ENCODE measurements at regions not wholly inside any gene's neighbourhood (a gene's known extent, or its start where the extent isn't known, plus 50 kb on each side); places are given as distances from the start of the nearest gene placed in this dataset.
"Not testable (repeated sequence)": the region's sequence is repeated elsewhere in the genome, so short reads cannot be mapped to it uniquely, and the experiment has no call there.

- DNase-seq = no peak
Observed at GRCh38 chr6:6483733-6484132, 104.8 kb upstream of the LY86 start.

DNA sequence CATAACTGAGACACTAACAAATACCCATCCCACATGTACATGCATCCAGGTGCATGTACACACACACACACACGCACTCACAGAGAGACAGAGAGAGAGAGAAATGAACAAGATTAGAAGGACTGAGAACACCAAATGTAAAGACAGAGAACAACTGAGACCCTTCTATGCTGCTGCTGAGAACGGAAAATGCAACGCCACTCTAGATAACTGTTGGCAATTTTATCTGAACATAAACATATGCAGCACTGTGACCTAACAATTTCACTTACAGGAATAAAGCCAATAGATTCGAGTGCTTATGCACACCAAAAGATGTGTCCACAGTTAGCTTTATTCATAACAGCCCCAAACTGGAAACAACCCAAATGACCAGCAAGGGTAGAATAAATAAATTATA is 103.8 kb upstream of the LY86 start:
- DNase-seq = no peak

GRCh38 chr6:6486595-6486994 is 101.9 kb upstream of the LY86 start:
- DNase-seq = no peak

GRCh38 chr6:6491761-6492160 is 96.8 kb upstream of the LY86 start:
- no peak for DNase-seq

- DNase-seq = no peak
Observed at GRCh38 chr6:6492675-6493074, 95.8 kb upstream of the LY86 start.

- not testable (repeated sequence) for DNase-seq
Observed at GRCh38 chr6:6494139-6494538, 94.4 kb upstream of the LY86 start.

- peak; percentile 67 for DNase-seq
Observed at GRCh38 chr6:6494677-6495076, 93.8 kb upstream of the LY86 start.

DNA sequence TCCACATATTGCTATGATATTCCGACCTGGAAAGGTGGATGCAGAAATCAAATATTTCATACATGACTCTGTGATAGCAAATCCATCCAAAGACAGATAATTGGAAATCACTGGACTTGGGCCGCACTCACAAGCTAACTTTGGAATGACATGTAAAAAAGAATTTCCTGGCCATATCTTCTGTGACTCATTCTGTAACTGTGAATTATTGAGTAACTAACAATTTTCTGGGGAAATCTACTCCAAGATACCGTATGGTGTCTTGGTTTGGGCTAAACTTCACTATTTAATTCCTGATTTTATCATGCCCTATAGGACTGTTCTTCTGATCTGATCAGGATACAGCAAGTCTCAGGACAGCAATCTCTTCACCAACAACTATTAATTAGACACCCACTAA is 92.7 kb upstream of the LY86 start:
- no peak for DNase-seq

DNA sequence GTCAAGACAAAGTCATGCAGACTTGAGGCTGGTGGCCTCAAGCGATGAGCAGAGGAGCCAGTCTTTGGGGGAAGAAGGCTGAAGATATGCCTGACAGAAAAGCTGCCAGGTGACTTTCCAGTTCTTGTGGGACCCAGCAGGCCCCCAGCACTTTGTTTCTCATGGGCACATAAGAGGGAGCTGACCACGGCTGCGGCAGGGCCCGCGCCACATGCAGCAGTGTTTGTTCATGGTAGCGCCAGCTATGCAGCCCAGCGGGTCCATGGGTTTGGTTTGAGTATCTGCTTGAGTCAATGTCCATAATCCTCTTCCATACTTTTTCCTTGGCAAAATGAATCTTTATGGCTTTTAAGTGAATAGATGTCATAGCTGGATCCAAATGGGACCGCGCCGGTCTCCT is 91.0 kb upstream of the LY86 start:
- no peak for DNase-seq

DNA sequence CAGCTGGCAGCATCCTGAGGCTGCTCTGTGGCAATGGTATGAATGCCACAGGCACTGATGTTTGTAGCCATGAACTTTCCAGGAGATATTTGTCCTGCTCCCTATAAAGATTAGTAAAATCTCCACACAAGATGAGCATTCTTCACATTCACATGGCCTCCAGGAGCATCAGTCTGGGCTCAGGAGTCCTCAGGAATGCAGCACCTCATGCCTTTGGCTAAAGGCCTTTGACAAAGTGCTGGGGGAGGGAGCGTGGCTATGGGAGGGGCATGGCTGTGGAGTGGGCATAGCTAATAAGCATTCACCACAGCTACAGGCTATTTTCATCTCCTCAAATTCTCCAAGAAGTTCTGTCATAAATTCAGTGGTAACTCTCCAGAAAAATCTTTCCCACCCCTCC is 90.5 kb upstream of the LY86 start:
- no peak for DNase-seq

DNA sequence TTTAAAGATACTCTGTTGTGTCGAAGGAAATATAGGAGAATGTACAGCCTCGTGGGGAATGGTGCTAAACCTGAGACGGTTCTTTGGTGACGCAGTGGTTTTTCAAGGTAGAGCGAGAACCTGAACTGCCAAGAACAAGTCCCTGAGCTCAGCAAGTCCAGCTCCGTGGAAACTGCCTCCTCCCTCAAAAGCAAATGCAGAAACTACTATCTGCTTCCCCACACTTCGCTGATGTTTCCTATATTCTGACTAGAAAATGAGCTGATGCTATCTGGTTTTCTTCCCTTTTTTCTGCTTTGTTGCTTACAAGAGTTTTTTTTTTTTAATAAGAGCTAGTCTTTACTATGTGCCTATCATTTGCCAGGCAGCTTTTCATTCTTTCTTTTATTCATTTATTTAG is 85.3 kb upstream of the LY86 start:
- DNase-seq = no peak

- DNase-seq = no peak
Observed at GRCh38 chr6:6505111-6505510, 83.4 kb upstream of the LY86 start.

GRCh38 chr6:6508643-6509042 is 79.9 kb upstream of the LY86 start:
- no peak for DNase-seq

- DNase-seq = no peak
Observed at GRCh38 chr6:6509284-6509683, 79.2 kb upstream of the LY86 start.

- no peak for DNase-seq
Observed at GRCh38 chr6:6512711-6513110, 75.8 kb upstream of the LY86 start.

DNA sequence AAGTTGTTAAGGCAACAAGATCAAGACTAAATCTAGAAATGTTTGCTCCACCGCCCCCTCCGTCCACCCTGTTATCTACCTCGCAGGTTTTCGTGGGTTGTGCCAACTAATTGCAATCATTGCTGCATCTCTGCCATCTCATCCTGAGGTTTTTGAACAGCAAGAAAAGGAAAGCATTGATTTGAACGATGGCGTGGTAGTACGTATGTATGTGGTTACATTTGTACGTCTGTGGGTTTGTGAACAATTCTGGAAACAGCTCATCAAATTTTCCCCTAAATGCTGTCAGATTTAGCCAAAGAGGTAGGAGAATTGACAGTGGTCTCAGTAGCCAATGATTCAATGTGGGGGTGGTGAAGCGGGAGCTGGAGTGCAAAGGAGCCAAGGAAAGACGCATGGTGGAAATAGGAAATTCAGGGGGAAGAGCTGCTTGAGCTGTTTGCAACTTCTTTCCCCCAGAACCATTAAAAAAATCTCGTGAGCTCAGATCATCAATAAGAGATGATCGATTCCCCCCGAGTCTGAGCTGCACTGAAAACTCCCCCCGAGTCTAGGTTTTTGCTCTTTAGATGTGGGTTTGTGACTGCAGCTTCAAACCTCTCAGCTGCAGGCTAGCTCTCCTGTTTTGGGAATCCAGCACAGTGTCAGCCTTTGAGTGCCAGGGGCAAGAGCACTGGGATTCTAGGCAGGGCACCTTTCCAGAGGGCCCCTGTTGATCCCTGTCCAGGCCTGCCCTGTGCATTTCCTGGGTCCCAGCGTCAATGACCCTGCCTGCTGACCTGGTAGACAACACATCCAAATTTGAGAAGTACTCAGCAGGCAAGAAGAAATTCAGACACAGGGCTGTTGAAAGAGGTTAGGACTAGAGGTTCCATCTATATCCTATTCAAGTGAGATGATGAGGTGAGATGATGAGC is 72.6 kb upstream of the LY86 start:
- DNase-seq = peak; percentile 74

- no peak for DNase-seq
Observed at GRCh38 chr6:6516666-6517458, 71.7 kb upstream of the LY86 start.

DNA sequence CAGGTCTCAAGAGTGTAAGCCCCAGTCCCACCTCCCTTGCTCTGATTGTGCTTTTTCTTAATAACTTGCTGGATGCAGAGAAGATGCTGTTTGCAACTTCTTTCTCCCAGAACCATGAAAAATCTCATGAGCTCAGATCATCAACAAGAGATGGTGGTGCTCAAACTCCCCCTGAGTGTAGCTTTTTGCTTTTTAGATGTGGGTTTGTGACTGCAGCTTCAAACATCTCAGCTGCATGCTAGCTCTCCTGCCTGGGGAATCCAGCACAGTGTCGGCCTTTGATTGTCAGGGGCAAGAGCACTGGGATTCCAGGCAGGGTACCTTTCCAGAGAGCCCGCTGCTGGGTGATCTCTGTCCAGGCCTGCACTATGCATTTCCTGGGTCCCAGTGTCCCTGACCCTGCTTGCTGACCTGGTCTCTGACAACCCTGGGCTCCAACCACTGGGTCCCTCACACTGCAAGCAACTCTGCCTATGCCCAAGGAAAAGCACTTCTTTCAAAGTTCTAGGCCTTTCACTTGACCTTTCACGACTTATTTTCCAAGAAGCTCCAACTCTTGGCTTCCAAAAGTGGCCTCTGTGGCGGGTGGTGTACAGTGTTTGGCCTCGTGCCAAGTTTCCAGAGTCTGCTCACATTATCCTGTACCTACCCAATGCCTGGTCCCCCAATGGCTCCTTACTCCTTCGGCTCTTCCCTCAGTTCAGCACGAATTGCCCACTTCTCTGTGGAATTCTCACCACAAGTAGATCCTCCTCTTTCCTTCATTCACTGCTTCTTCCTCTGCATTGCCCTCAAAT is 69.7 kb upstream of the LY86 start:
- no peak for DNase-seq

DNA sequence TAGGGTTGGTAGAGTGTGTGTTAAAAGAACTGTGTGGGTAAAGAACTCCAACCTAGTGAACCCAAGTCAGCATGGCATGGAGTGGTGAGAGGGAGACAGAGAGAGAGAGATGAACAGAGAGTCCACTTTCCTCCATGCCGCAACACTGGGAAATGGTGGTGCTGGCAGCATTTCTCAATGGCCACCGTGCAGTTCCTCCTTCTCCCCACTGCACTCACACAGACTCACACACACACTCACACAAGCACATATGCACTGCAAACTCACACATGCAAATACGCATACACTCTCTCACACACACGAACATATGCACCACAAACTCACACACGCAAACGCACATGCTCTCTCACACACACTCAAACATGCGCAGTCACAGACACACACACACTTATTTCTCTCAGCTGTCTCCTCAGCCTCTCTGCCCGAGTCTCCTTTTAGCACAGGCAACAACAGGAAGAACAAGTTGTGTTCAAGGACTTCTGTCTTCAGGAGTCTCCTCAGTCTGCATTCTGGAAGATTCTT is 66.5 kb upstream of the LY86 start:
- DNase-seq = no peak

- no peak for DNase-seq
Observed at GRCh38 chr6:6522709-6523108, 65.8 kb upstream of the LY86 start.

GRCh38 chr6:6524951-6525350 is 63.6 kb upstream of the LY86 start:
- DNase-seq = no peak

GRCh38 chr6:6525933-6526332 is 62.6 kb upstream of the LY86 start:
- DNase-seq = no peak

DNA sequence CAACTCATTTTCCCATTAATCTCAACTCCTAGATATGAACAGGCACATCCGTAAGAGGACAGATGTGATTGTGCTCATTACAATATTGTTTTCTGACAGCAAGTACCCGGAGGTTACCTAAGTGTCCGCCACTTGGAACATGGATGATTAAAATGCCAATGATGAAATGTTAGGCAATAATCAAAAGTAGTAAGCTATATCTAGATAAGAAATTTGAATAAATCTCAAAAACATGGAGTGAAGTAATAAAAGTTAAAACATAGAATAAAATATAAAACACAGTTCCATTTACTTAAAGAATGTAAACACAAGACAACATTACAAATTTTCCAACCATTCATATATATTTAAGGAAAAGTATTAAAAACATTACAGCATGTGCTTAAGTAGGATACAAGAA is 59.2 kb upstream of the LY86 start:
- DNase-seq = no peak

Measured in stimulated activated CD8-positive, alpha-beta memory T cell treated with anti-CD3 and anti-CD28 coated beads, Interleukin-4, amount 100 ng/mL, for 48 hours (primary cell).